IMR-90 (cell line): ENCODE measurements at regions not wholly inside any gene's neighbourhood (a gene's known extent, or its start where the extent isn't known, plus 50 kb on each side); places are given as distances from the start of the nearest gene placed in this dataset.

Experiments
- ATAC-seq: fragments of 200-7000 bp; cut with Tn5 transposase; 2 replicates; pipeline ENCODE4 v1.9.1; 2020; ENCODE audit warnings: low read depth, mild to moderate bottlenecking, moderate library complexity
- BruUV-seq: library from RNA; stranded (reverse); fragments of 400-500 nt; replicated peaks from 2 replicates; lab custom pipeline; 2021; lab: Mats Ljungman, UMichigan
- CTCF ChIA-PET: fragments of 300-600 bp; formaldehyde crosslinking; extraction: SDS; loops from one replicate; lab custom pipeline; 2021; ENCODE audit warnings: antibody characterized with exemption; lab: Yijun Ruan, JAX
- POLR2A ChIA-PET: fragments of 300-600 bp; sonication (Branson Sonifier 250); formaldehyde crosslinking; loops from one replicate; lab custom pipeline; 2022; ENCODE audit warnings: antibody characterized with exemption; ENCODE audit not compliant: unreplicated experiment; lab: Charles Lee
- DNase-seq: peaks from one replicate; pipeline ENCODE4 v3.0.0; 2013
- H2AFZ ChIP-seq: replicated peaks from 2 replicates; pipeline ENCODE3; 2013; ENCODE audit warnings: low read length, mild to moderate bottlenecking; ENCODE audit not compliant: poor library complexity
- H2AK5ac ChIP-seq: 2 replicates; pipeline ENCODE4 v1.6.1; 2013; ENCODE audit warnings: low read depth, low read length, inconsistent platforms
- H2AK9ac ChIP-seq: replicated peaks from 2 replicates; pipeline ENCODE3; 2013; ENCODE audit warnings: mild to moderate bottlenecking, low read depth, low read length, moderate library complexity; ENCODE audit not compliant: poor library complexity
- H2BK120ac ChIP-seq: 2 replicates; pipeline ENCODE4 v1.6.1; 2013; ENCODE audit warnings: low read depth, low read length, inconsistent platforms
- H2BK15ac ChIP-seq: 3 replicates; pipeline ENCODE4 v1.6.1; 2013; ENCODE audit warnings: low read depth, low read length, inconsistent platforms
- H2BK20ac ChIP-seq: 2 replicates; pipeline ENCODE4 v1.6.1; 2013; ENCODE audit warnings: low read depth, mild to moderate bottlenecking, inconsistent platforms, low read length, moderate library complexity
- H2BK5ac ChIP-seq: 2 replicates; pipeline ENCODE4 v1.6.1; 2013; ENCODE audit warnings: mild to moderate bottlenecking, low read depth, low read length, inconsistent platforms; ENCODE audit not compliant: poor library complexity, severe bottlenecking
- H3K14ac ChIP-seq: replicated peaks from 2 replicates; pipeline ENCODE4 v1.6.1; 2013; ENCODE audit warnings: low read depth, low read length, inconsistent platforms
- H3K18ac ChIP-seq: 2 replicates; pipeline ENCODE4 v1.6.1; 2013; ENCODE audit warnings: low read depth, low read length, control low read depth
- H3K23ac ChIP-seq: 2 replicates; pipeline ENCODE4 v1.6.1; 2013; ENCODE audit warnings: low read depth, low read length, inconsistent platforms
- H3K27ac ChIP-seq: 2 replicates; pipeline ENCODE4 v1.5.1; 2013; ENCODE audit warnings: mild to moderate bottlenecking, control low read depth, low read length; ENCODE audit not compliant: insufficient read depth
- H3K27me3 ChIP-seq: 2 replicates; pipeline ENCODE4 v1.6.1; 2013; ENCODE audit warnings: low read length; ENCODE audit not compliant: control insufficient read depth, insufficient read depth
- H3K36me3 ChIP-seq: 2 replicates; pipeline ENCODE4 v1.6.1; 2013; ENCODE audit warnings: low read length, mixed read lengths; ENCODE audit not compliant: control insufficient read depth, insufficient read depth
- H3K4ac ChIP-seq: 2 replicates; pipeline ENCODE4 v1.6.1; 2013; ENCODE audit warnings: low read depth, low read length, inconsistent platforms
- H3K4me1 ChIP-seq: 2 replicates; pipeline ENCODE4 v1.6.1; 2013; ENCODE audit warnings: low read length, mixed read lengths; ENCODE audit not compliant: control insufficient read depth, insufficient read depth
- H3K4me2 ChIP-seq: 2 replicates; pipeline ENCODE4 v1.6.1; 2013; ENCODE audit warnings: low read depth, mild to moderate bottlenecking, control low read depth, low read length, moderate library complexity
- H3K4me3 ChIP-seq: 2 replicates; pipeline ENCODE4 v1.5.1; 2013; ENCODE audit warnings: low read depth, mild to moderate bottlenecking, control low read depth, low read length, moderate library complexity; ENCODE audit not compliant: insufficient read depth
- H3K56ac ChIP-seq: 2 replicates; pipeline ENCODE4 v1.6.1; 2013; ENCODE audit warnings: low read length, inconsistent platforms; ENCODE audit not compliant: insufficient read depth; ENCODE audit errors: extremely low read depth
- H3K79me1 ChIP-seq, 2 experiments: 2 replicates each; pipeline ENCODE4 v1.6.1; 2013; ENCODE audit warnings: low read length in 2 of 2, inconsistent platforms in 1 of 2, low read depth in 1 of 2
- H3K9ac ChIP-seq: 2 replicates; pipeline ENCODE4 v1.6.1; 2013; ENCODE audit warnings: low read depth, low read length, control low read depth
- H3K9me1 ChIP-seq: 2 replicates; pipeline ENCODE4 v1.6.1; 2013; ENCODE audit warnings: low read length, inconsistent platforms; ENCODE audit not compliant: insufficient read depth
- H3K9me3 ChIP-seq: 2 replicates; pipeline ENCODE4 v1.6.1; 2013; ENCODE audit warnings: low read length; ENCODE audit not compliant: control insufficient read depth, insufficient read depth
- H4K20me1 ChIP-seq: 2 replicates; pipeline ENCODE4 v1.6.1; 2013; ENCODE audit warnings: low read length, inconsistent platforms; ENCODE audit not compliant: insufficient read depth
- H4K5ac ChIP-seq: 2 replicates; pipeline ENCODE4 v1.6.1; 2013; ENCODE audit warnings: mild to moderate bottlenecking, low read depth, low read length, control low read depth
- H4K8ac ChIP-seq, 2 experiments: 2 replicates each; pipeline ENCODE4 v1.6.1; 2013; ENCODE audit warnings: low read depth in 2 of 2, low read length in 2 of 2, control low read depth in 1 of 2, inconsistent platforms in 1 of 2
- H4K91ac ChIP-seq: 2 replicates; pipeline ENCODE4 v1.6.1; 2013; ENCODE audit warnings: low read depth, low read length, inconsistent platforms; ENCODE audit not compliant: insufficient read depth
- BHLHE40 ChIP-seq: fragments of 150-350 bp; IDR thresholded peaks from 2 replicates; pipeline ENCODE4 v1.6.1; 2016; ENCODE audit warnings: mild to moderate bottlenecking, low read depth, low read length
- CEBPB ChIP-seq: IDR thresholded peaks from 2 replicates; pipeline ENCODE4 v1.6.1; 2012; ENCODE audit warnings: low read depth, low read length, improper control_type of control experiment
- CHD1 ChIP-seq: IDR thresholded peaks from 2 replicates; pipeline ENCODE4 v1.6.1; 2012; ENCODE audit warnings: low read depth, low read length, improper control_type of control experiment
- FOS ChIP-seq: fragments of 150-350 bp; IDR thresholded peaks from 2 replicates; pipeline ENCODE4 v1.6.1; 2016; ENCODE audit warnings: low read depth, low read length
- MAFK ChIP-seq: IDR thresholded peaks from 2 replicates; pipeline ENCODE4 v1.6.1; 2012; ENCODE audit warnings: low read depth, low read length, improper control_type of control experiment
- MAZ ChIP-seq: IDR thresholded peaks from 2 replicates; pipeline ENCODE4 v1.6.1; 2012; ENCODE audit warnings: low read depth, mild to moderate bottlenecking, low read length, improper control_type of control experiment, moderate library complexity, borderline replicate concordance
- MXI1 ChIP-seq: IDR thresholded peaks from 2 replicates; pipeline ENCODE4 v1.6.1; 2012; ENCODE audit warnings: low read depth, mild to moderate bottlenecking, low read length, moderate library complexity, borderline replicate concordance
- NFE2L2 ChIP-seq: fragments of 150-350 bp; IDR thresholded peaks from 2 replicates; pipeline ENCODE4 v1.6.1; 2016; ENCODE audit warnings: low read depth, mild to moderate bottlenecking, low read length
- POLR2A ChIP-seq: IDR thresholded peaks from 2 replicates; pipeline ENCODE4 v1.6.1; 2012; ENCODE audit warnings: mild to moderate bottlenecking, low read depth, low read length
- RAD21 ChIP-seq: IDR thresholded peaks from 2 replicates; pipeline ENCODE4 v1.6.1; 2012; ENCODE audit warnings: low read length, improper control_type of control experiment
- RCOR1 ChIP-seq: IDR thresholded peaks from 2 replicates; pipeline ENCODE4 v1.6.1; 2012; ENCODE audit warnings: mild to moderate bottlenecking, low read length, improper control_type of control experiment; ENCODE audit not compliant: insufficient replicate concordance
- RFX5 ChIP-seq: IDR thresholded peaks from 2 replicates; pipeline ENCODE4 v1.8.0; 2012; ENCODE audit warnings: low read depth, mild to moderate bottlenecking, low read length, moderate library complexity
- SMC3 ChIP-seq: fragments of 150-350 bp; IDR thresholded peaks from 2 replicates; pipeline ENCODE4 v1.6.1; 2016; ENCODE audit warnings: low read depth, mild to moderate bottlenecking, antibody characterized with exemption, low read length, moderate library complexity
- WGBS, 2 experiments: methylation state at CpG; one replicate each; pipeline versions ENCODE4 v1.1.5 to v1.1.7; 2013; ENCODE audit warnings: missing lambda C conversion rate in 2 of 2; ENCODE audit not compliant: insufficient read length in 1 of 2; ENCODE audit errors: extremely low coverage in 2 of 2; 5-methylcytosine and 5-hydroxymethylcytosine counted together
- dilution Hi-C: fragments of 300-500 bp; cut with HindIII; formaldehyde crosslinking; loops from one replicate; pipeline ENCODE4 v1.14.3; 2018; ENCODE audit warnings: low sequenced_read_pairs; ENCODE audit not compliant: unreplicated experiment
- in situ Hi-C: fragments of 300-500 bp; cut with MboI; formaldehyde crosslinking; loops from 3 replicates; pipeline ENCODE4 v1.14.3; 2019; ENCODE audit warnings: low sequenced_read_pairs, inconsistent platforms, mixed read lengths
- intact Hi-C: fragments of 100-400 bp; cut with micrococcal nuclease; formaldehyde crosslinking; loops from 2 replicates; pipeline ENCODE4 v1.10.0; 2022
- TF ChIP-seq, protein P1 (sequence below): fragments of 150-350 bp; IDR thresholded peaks from 2 replicates; pipeline ENCODE4 v1.6.1; 2017; ENCODE audit warnings: mild to moderate bottlenecking, antibody characterized with exemption, low read length, low read depth
- TF ChIP-seq, protein P2 (sequence below): conservative IDR thresholded peaks from 2 replicates; pipeline ENCODE4 v1.5.1; 2012; ENCODE audit warnings: mild to moderate bottlenecking, low read depth, low read length, improper control_type of control experiment
- TF ChIP-seq, protein P3 (sequence below): fragments of 150-350 bp; IDR thresholded peaks from 2 replicates; pipeline ENCODE4 v1.6.1; 2016; ENCODE audit warnings: low read depth, mild to moderate bottlenecking, low read length, moderate library complexity, borderline replicate concordance

DNA sequence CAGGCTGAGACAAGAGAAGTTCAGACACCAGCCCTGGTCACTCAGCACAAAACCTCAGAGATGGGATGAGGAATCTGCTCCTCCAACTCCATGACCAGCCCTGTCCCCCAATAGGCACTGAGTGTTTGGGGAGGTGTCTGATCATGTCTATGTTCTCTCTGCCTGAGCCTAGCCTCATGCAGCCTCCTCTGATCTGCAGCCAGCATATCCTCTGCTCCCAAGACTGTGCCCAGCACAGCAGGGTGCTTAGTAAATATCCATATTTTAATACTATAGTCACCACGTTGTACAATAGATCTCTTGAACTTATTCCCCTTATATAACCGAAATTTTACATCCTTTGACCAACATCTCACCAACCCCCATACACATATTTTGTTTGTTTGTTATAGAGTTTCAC is 202.9 kb downstream of the MATN1 start:
- dilution Hi-C loops (no loop called here), intact Hi-C loops (no loop called here), in situ Hi-C loops (no loop called here)
- no peak overlapping the region for H2BK15ac ChIP-seq
- H2BK120ac ChIP-seq, result no peak overlapping the region
- H3K36me3 ChIP-seq, result no peaks in the 10 kb centered on the region
- WGBS, 2 experiments, result 100% methylated on average over 1 of the region's 2 CpGs; no CpG with 5 or more reads in 1 of the 2 experiments
- H4K8ac ChIP-seq, result no peak overlapping the region
- no peak overlapping the region for H4K5ac ChIP-seq
- no peaks in the 10 kb centered on the region; the same call in 1 of the 2 replicates for H4K20me1 ChIP-seq
- H3K9ac ChIP-seq, result no peak overlapping the region
- H3K9me3 ChIP-seq, result peaks cover 2% of the 10 kb centered on the region; the same call in 1 of the 2 replicates
- H2BK20ac ChIP-seq, result no peak overlapping the region
- no peak for DNase-seq
- POLR2A ChIA-PET, result no interaction called here
- no peak overlapping the region for H2AK5ac ChIP-seq
- H3K56ac ChIP-seq, result no peak overlapping the region
- no TSS peak for BruUV-seq
- H3K14ac ChIP-seq, result no peak overlapping the region
- CTCF ChIA-PET, result no interaction called here
- no peak overlapping the region for H3K4me2 ChIP-seq
- no peak overlapping the region for H2BK5ac ChIP-seq
- H3K27ac ChIP-seq, result no peak overlapping the region
- no peak for ATAC-seq
- no peaks in the 10 kb centered on the region; the same call in 1 of the 2 replicates for H3K27me3 ChIP-seq
- no peak overlapping the region for H3K18ac ChIP-seq
- no peak overlapping the region for H3K23ac ChIP-seq
- H3K9me1 ChIP-seq, result no peaks in the 10 kb centered on the region
- TF ChIP-seq RAD21 (no peak), MAFK (no peak), BHLHE40 (no peak), FOS (no peak), SMC3 (no peak), RFX5 (no peak), MAZ (no peak), POLR2A (no peak), CEBPB (no peak), NFE2L2 (no peak), RCOR1 (no peak), MXI1 (no peak), CHD1 (no peak)
- TF ChIP-seq, protein P1, sequence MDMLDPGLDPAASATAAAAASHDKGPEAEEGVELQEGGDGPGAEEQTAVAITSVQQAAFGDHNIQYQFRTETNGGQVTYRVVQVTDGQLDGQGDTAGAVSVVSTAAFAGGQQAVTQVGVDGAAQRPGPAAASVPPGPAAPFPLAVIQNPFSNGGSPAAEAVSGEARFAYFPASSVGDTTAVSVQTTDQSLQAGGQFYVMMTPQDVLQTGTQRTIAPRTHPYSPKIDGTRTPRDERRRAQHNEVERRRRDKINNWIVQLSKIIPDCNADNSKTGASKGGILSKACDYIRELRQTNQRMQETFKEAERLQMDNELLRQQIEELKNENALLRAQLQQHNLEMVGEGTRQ, result no peak
- TF ChIP-seq, protein P2, sequence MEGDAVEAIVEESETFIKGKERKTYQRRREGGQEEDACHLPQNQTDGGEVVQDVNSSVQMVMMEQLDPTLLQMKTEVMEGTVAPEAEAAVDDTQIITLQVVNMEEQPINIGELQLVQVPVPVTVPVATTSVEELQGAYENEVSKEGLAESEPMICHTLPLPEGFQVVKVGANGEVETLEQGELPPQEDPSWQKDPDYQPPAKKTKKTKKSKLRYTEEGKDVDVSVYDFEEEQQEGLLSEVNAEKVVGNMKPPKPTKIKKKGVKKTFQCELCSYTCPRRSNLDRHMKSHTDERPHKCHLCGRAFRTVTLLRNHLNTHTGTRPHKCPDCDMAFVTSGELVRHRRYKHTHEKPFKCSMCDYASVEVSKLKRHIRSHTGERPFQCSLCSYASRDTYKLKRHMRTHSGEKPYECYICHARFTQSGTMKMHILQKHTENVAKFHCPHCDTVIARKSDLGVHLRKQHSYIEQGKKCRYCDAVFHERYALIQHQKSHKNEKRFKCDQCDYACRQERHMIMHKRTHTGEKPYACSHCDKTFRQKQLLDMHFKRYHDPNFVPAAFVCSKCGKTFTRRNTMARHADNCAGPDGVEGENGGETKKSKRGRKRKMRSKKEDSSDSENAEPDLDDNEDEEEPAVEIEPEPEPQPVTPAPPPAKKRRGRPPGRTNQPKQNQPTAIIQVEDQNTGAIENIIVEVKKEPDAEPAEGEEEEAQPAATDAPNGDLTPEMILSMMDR, result no peak
- TF ChIP-seq, protein P3, sequence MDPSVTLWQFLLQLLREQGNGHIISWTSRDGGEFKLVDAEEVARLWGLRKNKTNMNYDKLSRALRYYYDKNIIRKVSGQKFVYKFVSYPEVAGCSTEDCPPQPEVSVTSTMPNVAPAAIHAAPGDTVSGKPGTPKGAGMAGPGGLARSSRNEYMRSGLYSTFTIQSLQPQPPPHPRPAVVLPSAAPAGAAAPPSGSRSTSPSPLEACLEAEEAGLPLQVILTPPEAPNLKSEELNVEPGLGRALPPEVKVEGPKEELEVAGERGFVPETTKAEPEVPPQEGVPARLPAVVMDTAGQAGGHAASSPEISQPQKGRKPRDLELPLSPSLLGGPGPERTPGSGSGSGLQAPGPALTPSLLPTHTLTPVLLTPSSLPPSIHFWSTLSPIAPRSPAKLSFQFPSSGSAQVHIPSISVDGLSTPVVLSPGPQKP, result no peak
- H3K4me3 ChIP-seq, result no peak overlapping the region
- H4K91ac ChIP-seq, result no peak overlapping the region
- no peak overlapping the region for H2AFZ ChIP-seq
- H3K4ac ChIP-seq, result no peak overlapping the region
- no peaks in the 10 kb centered on the region for H3K79me1 ChIP-seq
- no peak overlapping the region for H2AK9ac ChIP-seq
- H3K4me1 ChIP-seq, result no peaks in the 10 kb centered on the region
